ENCODE measurements at regions not wholly inside any gene's neighbourhood (a gene's known extent, or its start where the extent isn't known, plus 50 kb on each side); places are given as distances from the start of the nearest gene placed in this dataset.

DNA sequence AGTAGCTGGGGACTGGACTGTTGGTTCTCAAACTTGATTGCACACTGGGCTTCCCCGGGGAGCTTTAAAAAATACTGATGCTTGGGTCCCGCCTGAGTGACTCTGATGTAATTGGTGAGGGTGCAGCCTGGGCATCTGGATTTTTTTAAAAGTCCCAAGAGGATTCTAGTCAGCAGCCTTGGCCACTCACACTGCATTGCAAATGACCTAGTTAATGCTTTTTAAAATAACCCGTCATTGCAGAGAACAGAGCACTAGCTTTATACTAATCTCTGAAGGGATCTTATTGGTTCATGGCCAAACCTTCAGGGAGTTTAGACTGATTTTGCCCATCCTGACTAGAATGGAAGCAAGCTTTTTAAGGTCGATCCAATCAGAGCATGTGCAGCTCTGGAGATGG is 310.6 kb upstream of the PROK2 start:
- TF ChIP-seq, protein P1, sequence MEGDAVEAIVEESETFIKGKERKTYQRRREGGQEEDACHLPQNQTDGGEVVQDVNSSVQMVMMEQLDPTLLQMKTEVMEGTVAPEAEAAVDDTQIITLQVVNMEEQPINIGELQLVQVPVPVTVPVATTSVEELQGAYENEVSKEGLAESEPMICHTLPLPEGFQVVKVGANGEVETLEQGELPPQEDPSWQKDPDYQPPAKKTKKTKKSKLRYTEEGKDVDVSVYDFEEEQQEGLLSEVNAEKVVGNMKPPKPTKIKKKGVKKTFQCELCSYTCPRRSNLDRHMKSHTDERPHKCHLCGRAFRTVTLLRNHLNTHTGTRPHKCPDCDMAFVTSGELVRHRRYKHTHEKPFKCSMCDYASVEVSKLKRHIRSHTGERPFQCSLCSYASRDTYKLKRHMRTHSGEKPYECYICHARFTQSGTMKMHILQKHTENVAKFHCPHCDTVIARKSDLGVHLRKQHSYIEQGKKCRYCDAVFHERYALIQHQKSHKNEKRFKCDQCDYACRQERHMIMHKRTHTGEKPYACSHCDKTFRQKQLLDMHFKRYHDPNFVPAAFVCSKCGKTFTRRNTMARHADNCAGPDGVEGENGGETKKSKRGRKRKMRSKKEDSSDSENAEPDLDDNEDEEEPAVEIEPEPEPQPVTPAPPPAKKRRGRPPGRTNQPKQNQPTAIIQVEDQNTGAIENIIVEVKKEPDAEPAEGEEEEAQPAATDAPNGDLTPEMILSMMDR (IDR thresholded peaks at IDR 0.05): no peak
- TF ChIP-seq POLR2AphosphoS5 (IDR thresholded peaks at IDR 0.05; ENCODE audit: insufficient read depth in 1 of 2, low read depth in 1 of 2) (no peak), POLR2A (IDR thresholded peaks at IDR 0.05) (no peak)

All from vagina (tissue), 2 donors.